ENCODE measurements at regions not wholly inside any gene's neighbourhood (a gene's known extent, or its start where the extent isn't known, plus 50 kb on each side); places are given as distances from the start of the nearest gene placed in this dataset.

DNA sequence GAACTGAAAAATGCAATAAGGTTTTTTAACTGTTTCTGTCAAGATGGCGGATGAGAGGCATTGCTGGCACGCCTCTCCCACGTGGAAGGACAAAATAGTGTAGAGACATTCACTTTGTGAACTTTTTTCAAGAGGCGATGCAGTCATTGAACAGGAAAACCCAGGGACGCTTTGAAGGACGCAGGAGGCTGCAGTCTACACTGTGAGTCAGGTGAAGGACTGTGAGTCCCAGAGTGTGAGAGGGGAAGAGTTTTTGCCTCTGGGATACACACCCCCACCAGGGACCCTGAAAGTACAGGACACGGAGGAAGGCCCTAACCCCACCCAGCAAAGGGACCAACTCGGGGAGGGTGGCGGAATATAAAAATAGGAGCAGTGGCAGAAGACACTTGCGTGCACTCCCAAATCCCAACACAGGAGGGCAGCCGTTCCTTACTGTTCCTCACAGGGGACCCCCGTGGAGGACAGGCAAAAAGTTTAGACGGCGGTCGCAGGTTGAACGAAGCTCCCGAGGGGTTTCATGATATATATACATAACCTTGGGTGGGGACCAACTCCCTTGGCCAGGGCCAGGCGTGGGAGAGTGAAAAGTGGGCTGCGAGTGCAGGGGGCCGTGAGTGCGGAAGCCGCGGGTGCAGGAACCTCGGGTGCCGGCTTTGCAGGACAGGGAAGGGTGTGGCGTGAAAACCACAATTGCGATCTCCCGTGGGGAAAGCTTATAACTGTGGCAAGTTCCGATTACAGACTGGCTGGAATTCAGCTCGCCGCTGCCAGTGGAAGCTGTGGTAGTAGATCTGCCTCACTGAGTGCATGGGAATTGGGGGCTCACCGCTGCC is 82.0 kb upstream of the ALOX12 start:
- DNase-seq, result peak; percentile 82 to 92
- Histone ChIP-seq H3K27ac (ENCODE audit: low read depth in 1 of 2, low read length in 2 of 2) (no peak overlapping the region), H3K9me3 (ENCODE audit: control insufficient read depth, low read length) (no peaks in the 10 kb centered on the region), H3K4me3 (ENCODE audit: low read length in 2 of 2) (no peak overlapping the region), H3K36me3 (ENCODE audit: control insufficient read depth in 1 of 2, insufficient read depth in 2 of 2, low read length in 1 of 2) (no peaks in the 10 kb centered on the region), H3K27me3 (ENCODE audit: control insufficient read depth in 1 of 2, insufficient read depth in 2 of 2, low read length in 1 of 2) (no peaks in the 10 kb centered on the region), H3K4me1 (ENCODE audit: control insufficient read depth in 1 of 2, insufficient read depth in 2 of 2, low read length in 2 of 2) (no peaks in the 10 kb centered on the region)
- intact Hi-C loops (cut with DNase I), result loop anchor here (2.0 to 10.0 kb wide), 4 partner anchors 88 to 221 kb away; partner anchors contain the start of gene BCL6B (in 1 of the 2)
- peak; percentile 74 for ATAC-seq (ENCODE audit: low FRiP score)
- WGBS, 2 donors, result 19 to 24% methylated on average over 31 to 32 of the region's 32 CpGs

DNA sequence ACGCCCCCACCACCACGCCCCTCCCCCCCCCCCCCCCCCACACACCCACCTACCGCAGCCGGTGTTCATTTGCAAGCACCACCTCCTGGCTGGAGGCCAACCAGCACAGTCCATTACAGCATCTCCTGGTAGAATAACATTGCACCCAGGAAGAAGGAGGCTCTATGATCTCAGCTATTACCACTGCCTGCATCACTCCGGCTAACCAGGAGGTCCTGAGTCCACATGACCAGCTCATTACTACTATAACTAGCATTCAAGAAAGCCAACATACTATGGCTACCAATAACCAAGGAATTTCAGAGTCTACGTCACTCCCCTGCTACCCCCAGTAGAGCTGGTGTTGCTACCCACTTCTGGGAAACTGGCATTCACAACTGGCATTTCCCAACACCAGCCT is 81.1 kb upstream of the ALOX12 start:
- Histone ChIP-seq H3K27me3 (ENCODE audit: control insufficient read depth in 1 of 2, insufficient read depth in 2 of 2, low read length in 1 of 2) (no peaks in the 10 kb centered on the region), H3K9me3 (ENCODE audit: control insufficient read depth, low read length) (no peaks in the 10 kb centered on the region), H3K36me3 (ENCODE audit: control insufficient read depth in 1 of 2, insufficient read depth in 2 of 2, low read length in 1 of 2) (no peaks in the 10 kb centered on the region), H3K4me3 (ENCODE audit: low read length in 2 of 2) (no peak overlapping the region), H3K4me1 (ENCODE audit: control insufficient read depth in 1 of 2, insufficient read depth in 2 of 2, low read length in 2 of 2) (no peaks in the 10 kb centered on the region), H3K27ac (ENCODE audit: low read depth in 1 of 2, low read length in 2 of 2) (no peak overlapping the region)
- 28% methylated on average over 4 to 6 of the region's 6 CpGs for WGBS, 2 donors
- intact Hi-C loops (cut with DNase I), result loop anchor here (2.0 to 10.0 kb wide), 4 partner anchors 88 to 220 kb away; partner anchors contain the start of gene BCL6B (in 1 of the 2)
- no peak for DNase-seq
- ATAC-seq (ENCODE audit: low FRiP score), result no peak

DNA sequence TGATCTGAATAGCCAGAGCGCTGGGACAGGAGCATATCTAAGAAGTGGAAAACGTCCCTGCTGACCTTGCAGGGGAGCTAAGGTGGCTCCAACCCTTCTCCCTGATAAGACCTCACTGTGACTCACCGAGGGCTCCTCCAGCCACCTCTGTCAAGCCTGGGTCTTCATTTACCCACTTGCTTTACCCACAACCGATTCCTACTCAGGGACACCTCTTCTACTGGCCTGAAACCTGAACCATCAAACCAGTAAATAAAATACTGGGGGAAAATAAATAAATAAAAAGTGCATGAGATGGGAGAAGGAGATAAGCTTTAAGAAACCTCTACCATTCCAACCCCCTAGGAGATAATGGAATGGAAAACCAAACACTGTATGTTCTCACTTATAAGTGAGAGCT is 80.2 kb upstream of the ALOX12 start:
- no peaks in the 10 kb centered on the region for H3K36me3 ChIP-seq (ENCODE audit: control insufficient read depth in 1 of 2, insufficient read depth in 2 of 2, low read length in 1 of 2)
- 78 to 82% methylated on average over 4 of the region's 4 CpGs for WGBS, 2 donors
- no peak for ATAC-seq (ENCODE audit: low FRiP score)
- H3K4me3 ChIP-seq (ENCODE audit: low read length in 2 of 2), result no peak overlapping the region
- H3K27me3 ChIP-seq (ENCODE audit: control insufficient read depth in 1 of 2, insufficient read depth in 2 of 2, low read length in 1 of 2), result no peaks in the 10 kb centered on the region
- no peaks in the 10 kb centered on the region for H3K9me3 ChIP-seq (ENCODE audit: control insufficient read depth, low read length)
- no peaks in the 10 kb centered on the region for H3K4me1 ChIP-seq (ENCODE audit: control insufficient read depth in 1 of 2, insufficient read depth in 2 of 2, low read length in 2 of 2)
- intact Hi-C loops (cut with DNase I), result loop anchor here in 1 of 2 donors (2.0 to 10.0 kb wide), 2 partner anchors 89 to 219 kb away; no protein-coding TSS in a partner anchor
- no peak for DNase-seq
- H3K27ac ChIP-seq (ENCODE audit: low read depth in 1 of 2, low read length in 2 of 2), result no peak overlapping the region

DNA sequence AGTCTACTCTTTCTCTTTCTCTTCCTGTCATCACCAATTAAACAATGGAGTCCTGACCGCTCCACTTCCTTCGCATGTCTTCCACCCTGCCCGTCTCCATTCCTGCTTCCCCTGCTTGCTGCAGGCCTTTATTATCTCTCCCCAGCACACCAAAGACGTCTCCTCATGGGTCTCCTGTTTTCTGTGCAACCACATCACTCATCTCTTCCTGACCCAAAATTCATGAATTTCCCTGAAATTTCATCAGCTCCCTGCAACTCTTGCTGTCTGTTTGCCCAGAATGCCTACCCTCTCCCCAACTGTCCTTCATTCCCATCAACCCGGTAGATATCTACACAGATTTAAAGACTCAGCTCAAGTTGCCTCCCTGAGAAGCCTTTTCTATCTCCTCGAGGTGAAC is 76.7 kb upstream of the ALOX12 start:
- Histone ChIP-seq H3K27ac (ENCODE audit: low read depth in 1 of 2, low read length in 2 of 2) (no peak overlapping the region), H3K4me3 (ENCODE audit: low read length in 2 of 2) (no peak overlapping the region), H3K4me1 (ENCODE audit: control insufficient read depth in 1 of 2, insufficient read depth in 2 of 2, low read length in 2 of 2) (no peaks in the 10 kb centered on the region), H3K9me3 (ENCODE audit: control insufficient read depth, low read length) (no peaks in the 10 kb centered on the region), H3K36me3 (ENCODE audit: control insufficient read depth in 1 of 2, insufficient read depth in 2 of 2, low read length in 1 of 2) (no peaks in the 10 kb centered on the region), H3K27me3 (ENCODE audit: control insufficient read depth in 1 of 2, insufficient read depth in 2 of 2, low read length in 1 of 2) (no peaks in the 10 kb centered on the region)
- ATAC-seq (ENCODE audit: low FRiP score), result no peak
- intact Hi-C loops (cut with DNase I), result loop anchor here in 1 of 2 donors (10.0 kb wide), 1 partner anchor 216 kb away; no protein-coding TSS in a partner anchor
- DNase-seq, result no peak
- 66% methylated on average over 6 of the region's 6 CpGs for WGBS, 2 donors

DNA sequence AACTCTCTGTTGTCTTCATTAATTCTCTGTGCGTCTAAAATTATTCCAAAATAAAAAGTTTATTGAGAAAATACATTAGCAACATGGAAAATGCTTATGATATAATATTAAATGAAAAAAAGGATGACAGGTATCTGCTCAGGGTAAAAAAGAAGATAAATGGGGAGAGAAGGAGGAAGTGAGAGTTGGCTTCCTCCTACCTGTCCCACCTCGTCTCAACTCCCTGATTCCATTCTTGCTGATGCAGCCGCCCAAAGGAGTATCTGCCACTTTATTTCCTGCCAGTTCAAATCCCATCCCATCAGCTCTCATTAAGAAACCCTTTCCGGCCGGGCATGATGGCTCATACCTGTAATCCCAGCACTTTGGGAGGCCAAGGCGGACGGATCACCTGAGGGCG is 72.5 kb upstream of the ALOX12 start:
- no peak for DNase-seq
- no peak for ATAC-seq (ENCODE audit: low FRiP score)
- Histone ChIP-seq H3K27me3 (ENCODE audit: control insufficient read depth in 1 of 2, insufficient read depth in 2 of 2, low read length in 1 of 2) (no peaks in the 10 kb centered on the region), H3K9me3 (ENCODE audit: control insufficient read depth, low read length) (no peaks in the 10 kb centered on the region), H3K4me1 (ENCODE audit: control insufficient read depth in 1 of 2, insufficient read depth in 2 of 2, low read length in 2 of 2) (no peaks in the 10 kb centered on the region), H3K36me3 (ENCODE audit: control insufficient read depth in 1 of 2, insufficient read depth in 2 of 2, low read length in 1 of 2) (no peaks in the 10 kb centered on the region), H3K4me3 (ENCODE audit: low read length in 2 of 2) (no peak overlapping the region), H3K27ac (ENCODE audit: low read depth in 1 of 2, low read length in 2 of 2) (no peak overlapping the region)
- intact Hi-C loops (cut with DNase I), result no loop called here
- 86% methylated on average over 8 of the region's 8 CpGs for WGBS, 2 donors

DNA sequence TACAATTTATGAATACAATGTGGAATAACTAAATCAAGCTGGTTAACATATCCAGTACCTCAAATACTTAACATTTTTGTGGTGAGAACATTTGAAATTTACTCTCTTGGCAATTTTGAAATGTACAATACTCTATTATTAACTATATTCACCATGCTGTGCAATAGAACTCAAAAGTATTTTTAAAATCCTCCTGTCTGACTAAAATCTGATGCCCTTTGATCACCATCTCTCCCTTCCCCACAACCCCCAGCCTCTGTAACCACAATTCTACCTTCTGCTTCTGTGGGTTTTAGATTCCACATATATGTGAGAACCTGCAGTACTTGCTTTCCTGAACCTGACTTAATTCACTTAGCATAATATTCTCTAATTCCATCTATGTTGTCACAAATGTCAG is 71.6 kb upstream of the ALOX12 start:
- Histone ChIP-seq H3K9me3 (ENCODE audit: control insufficient read depth, low read length) (no peaks in the 10 kb centered on the region), H3K27me3 (ENCODE audit: control insufficient read depth in 1 of 2, insufficient read depth in 2 of 2, low read length in 1 of 2) (no peaks in the 10 kb centered on the region), H3K27ac (ENCODE audit: low read depth in 1 of 2, low read length in 2 of 2) (no peak overlapping the region), H3K4me1 (ENCODE audit: control insufficient read depth in 1 of 2, insufficient read depth in 2 of 2, low read length in 2 of 2) (no peaks in the 10 kb centered on the region), H3K36me3 (ENCODE audit: control insufficient read depth in 1 of 2, insufficient read depth in 2 of 2, low read length in 1 of 2) (no peaks in the 10 kb centered on the region), H3K4me3 (ENCODE audit: low read length in 2 of 2) (no peak overlapping the region)
- ATAC-seq (ENCODE audit: low FRiP score) (no peak), DNase-seq (no peak)
- intact Hi-C loops (cut with DNase I), result no loop called here

DNA sequence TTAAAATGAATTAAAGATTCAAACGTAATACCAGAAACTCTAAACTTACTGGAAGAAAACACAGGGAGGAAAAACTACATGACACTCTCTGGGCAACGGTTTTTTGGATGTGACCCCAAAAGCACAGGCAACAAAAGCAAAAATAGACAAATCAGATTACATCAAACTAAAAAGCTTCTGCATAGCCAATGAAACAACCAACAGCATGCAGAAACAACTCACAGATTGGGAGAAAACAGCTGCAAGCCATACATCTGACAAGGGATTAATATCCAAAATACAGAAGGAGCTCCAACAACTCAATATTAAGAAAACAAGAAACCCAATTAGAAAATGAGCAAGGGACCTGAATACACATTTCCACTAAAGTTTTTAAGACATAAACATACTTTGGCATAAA is 69.2 kb upstream of the ALOX12 start:
- intact Hi-C loops (cut with DNase I), result no loop called here
- 48 to 55% methylated on average over 2 of the region's 2 CpGs for WGBS, 2 donors

DNA sequence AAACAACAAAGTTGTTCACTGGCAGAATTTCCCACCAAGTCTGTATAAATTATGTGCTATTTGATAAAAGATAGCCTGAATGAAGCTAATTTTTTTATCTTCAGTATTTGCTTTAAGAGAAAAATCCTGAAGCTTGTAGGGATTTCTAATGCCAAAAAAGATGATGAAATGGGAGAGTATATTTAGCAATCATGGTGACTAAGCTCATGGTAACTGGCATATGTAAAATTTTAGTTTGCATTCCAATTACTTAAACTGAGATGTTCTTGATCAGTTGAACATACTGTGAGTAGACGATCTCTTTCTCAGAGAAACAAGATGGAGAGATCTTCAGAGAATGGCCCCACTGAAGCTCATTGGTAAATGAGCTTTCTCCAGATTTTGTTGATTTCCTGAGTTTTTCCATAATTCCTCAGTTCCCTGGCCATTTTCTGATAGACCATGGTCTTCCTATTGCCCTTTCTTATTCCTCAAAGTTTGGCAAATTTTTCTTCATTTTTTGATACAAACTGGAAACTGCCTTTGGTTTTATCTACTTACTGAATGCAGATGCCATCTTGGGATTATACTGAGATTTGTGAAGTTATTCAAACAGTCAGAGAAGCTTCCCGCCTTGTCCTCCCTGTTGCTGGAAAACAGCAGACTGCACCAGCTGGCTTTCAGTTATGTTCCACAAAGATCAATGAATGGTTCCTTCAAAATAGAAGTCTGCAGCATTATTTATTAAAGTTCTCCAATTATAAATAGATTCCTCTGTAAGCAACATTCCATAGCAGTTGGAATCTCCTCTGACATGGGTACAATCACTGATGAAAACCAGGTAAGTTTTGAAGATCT is 68.3 kb upstream of the ALOX12 start:
- no peaks in the 10 kb centered on the region for H3K9me3 ChIP-seq (ENCODE audit: control insufficient read depth, low read length)
- ATAC-seq (ENCODE audit: low FRiP score), result no peak
- H3K4me3 ChIP-seq (ENCODE audit: low read length in 2 of 2), result no peak overlapping the region
- no peak overlapping the region for H3K27ac ChIP-seq (ENCODE audit: low read depth in 1 of 2, low read length in 2 of 2)
- H3K27me3 ChIP-seq (ENCODE audit: control insufficient read depth in 1 of 2, insufficient read depth in 2 of 2, low read length in 1 of 2), result no peaks in the 10 kb centered on the region
- H3K4me1 ChIP-seq (ENCODE audit: control insufficient read depth in 1 of 2, insufficient read depth in 2 of 2, low read length in 2 of 2), result no peaks in the 10 kb centered on the region
- 66 to 79% methylated on average over 2 of the region's 2 CpGs for WGBS, 2 donors
- DNase-seq, result no peak
- intact Hi-C loops (cut with DNase I), result no loop called here
- no peaks in the 10 kb centered on the region for H3K36me3 ChIP-seq (ENCODE audit: control insufficient read depth in 1 of 2, insufficient read depth in 2 of 2, low read length in 1 of 2)

More for the DNA sequence above, 69.2 kb upstream of the ALOX12 start:
- H3K9me3 ChIP-seq (ENCODE audit: control insufficient read depth, low read length), result no peaks in the 10 kb centered on the region
- no peak for DNase-seq
- H3K4me1 ChIP-seq (ENCODE audit: control insufficient read depth in 1 of 2, insufficient read depth in 2 of 2, low read length in 2 of 2), result no peaks in the 10 kb centered on the region
- no peaks in the 10 kb centered on the region for H3K36me3 ChIP-seq (ENCODE audit: control insufficient read depth in 1 of 2, insufficient read depth in 2 of 2, low read length in 1 of 2)
- no peak for ATAC-seq (ENCODE audit: low FRiP score)
- no peaks in the 10 kb centered on the region for H3K27me3 ChIP-seq (ENCODE audit: control insufficient read depth in 1 of 2, insufficient read depth in 2 of 2, low read length in 1 of 2)
- no peak overlapping the region for H3K27ac ChIP-seq (ENCODE audit: low read depth in 1 of 2, low read length in 2 of 2)
- H3K4me3 ChIP-seq (ENCODE audit: low read length in 2 of 2), result no peak overlapping the region
